Right lung (tissue), 2 donors: ENCODE measurements at regions not wholly inside any gene's neighbourhood (a gene's known extent, or its start where the extent isn't known, plus 50 kb on each side); places are given as distances from the start of the nearest gene placed in this dataset.
A peak's percentile ranks its signal among the peaks of the same experiment; 100 is the strongest.

Source experiments
- DNase-seq, 2 donors: peaks; one replicate each; pipeline ENCODE4 v3.0.0-alpha.2; 2013

- no peak for DNase-seq
These were observed 110.4 kb upstream of the PHACTR3 start for GRCh38 chr20:59493926-59494325.

GRCh38 chr20:59495166-59495565, 109.2 kb upstream of the PHACTR3 start:
- DNase-seq, result no peak

- DNase-seq, result peak; percentile 64 to 73
These were observed 108.3 kb upstream of the PHACTR3 start for GRCh38 chr20:59495894-59496510.

- DNase-seq, result no peak
These were observed 106.0 kb upstream of the PHACTR3 start for GRCh38 chr20:59498291-59498690.

GRCh38 chr20:59499863-59500262, 104.5 kb upstream of the PHACTR3 start:
- DNase-seq, result no peak

GRCh38 chr20:59508729-59509128, 95.6 kb upstream of the PHACTR3 start:
- DNase-seq, result no peak

- no peak for DNase-seq
These were observed 91.7 kb upstream of the PHACTR3 start for GRCh38 chr20:59512651-59513050.

- DNase-seq, result no peak
These were observed 89.8 kb upstream of the PHACTR3 start for GRCh38 chr20:59514554-59514953.

- DNase-seq, result peak; percentile 48 to 72
These were observed 89.1 kb upstream of the PHACTR3 start for GRCh38 chr20:59515013-59515905.

GRCh38 chr20:59515906-59516209, 88.5 kb upstream of the PHACTR3 start:
- no peak for DNase-seq

- DNase-seq, result peak; percentile 21 to 25
These were observed 85.2 kb upstream of the PHACTR3 start for GRCh38 chr20:59518881-59519706.

- DNase-seq, result no peak
These were observed 84.7 kb upstream of the PHACTR3 start for GRCh38 chr20:59519707-59520014.

- DNase-seq, result no peak
These were observed 83.5 kb upstream of the PHACTR3 start for GRCh38 chr20:59520814-59521213.

GRCh38 chr20:59525500-59526241, 78.7 kb upstream of the PHACTR3 start:
- DNase-seq, result peak; percentile 31 to 48

GRCh38 chr20:59526242-59527225, 77.8 kb upstream of the PHACTR3 start:
- no peak for DNase-seq

- DNase-seq, result no peak
These were observed 73.6 kb upstream of the PHACTR3 start for GRCh38 chr20:59530782-59531181.

- DNase-seq, result no peak
These were observed 66.3 kb upstream of the PHACTR3 start for GRCh38 chr20:59537991-59538390.

- no peak for DNase-seq
These were observed 56.7 kb upstream of the PHACTR3 start for GRCh38 chr20:59547596-59547995.
